GM23338 (cell line): ENCODE measurements at regions not wholly inside any gene's neighbourhood (a gene's known extent, or its start where the extent isn't known, plus 50 kb on each side); places are given as distances from the start of the nearest gene placed in this dataset.
A peak's percentile ranks its signal among the peaks of the same experiment; 100 is the strongest.

ENCODE experiments used
- ATAC-seq: fragments of 200-7000 bp; cut with Tn5 transposase; 3 replicates; pipeline ENCODE4 v1.9.1; 2020
- DNase-seq: peaks from one replicate; pipeline ENCODE4 v3.0.0-alpha.2; 2015; ENCODE audit warnings: low spot score
- H2AFZ ChIP-seq: fragments of 200-600 bp; sonication (generic); 2 replicates; pipeline ENCODE4 v1.8.0; 2016; ENCODE audit warnings: antibody characterized with exemption, mild to moderate bottlenecking, moderate library complexity
- H3F3A ChIP-seq: fragments of 200-600 bp; sonication (generic); replicated peaks from 2 replicates; pipeline ENCODE4 v1.8.0; 2017; ENCODE audit warnings: antibody characterized with exemption, mixed run types, low read depth
- H3K27ac ChIP-seq: fragments of 200-600 bp; sonication (generic); 2 replicates; pipeline ENCODE4 v1.6.1; 2016; ENCODE audit warnings: low read depth
- H3K27me3 ChIP-seq: fragments of 200-600 bp; sonication (generic); 2 replicates; pipeline ENCODE4 v1.8.0; 2016; ENCODE audit warnings: mild to moderate bottlenecking, mixed run types, moderate library complexity; ENCODE audit not compliant: insufficient read depth
- H3K36me3 ChIP-seq: fragments of 200-600 bp; sonication (generic); 2 replicates; pipeline ENCODE4 v1.8.0; 2016; ENCODE audit warnings: mild to moderate bottlenecking; ENCODE audit not compliant: insufficient read depth
- H3K4me1 ChIP-seq: fragments of 200-600 bp; sonication (generic); 2 replicates; pipeline ENCODE4 v1.8.0; 2016; ENCODE audit warnings: mild to moderate bottlenecking, moderate library complexity; ENCODE audit not compliant: insufficient read depth
- H3K4me2 ChIP-seq: fragments of 200-600 bp; sonication (generic); 2 replicates; pipeline ENCODE4 v1.7.1; 2017; ENCODE audit warnings: mixed run types
- H3K4me3 ChIP-seq: fragments of 200-600 bp; sonication (generic); 2 replicates; pipeline ENCODE4 v1.6.1; 2016; ENCODE audit warnings: mixed run types
- H3K79me2 ChIP-seq: fragments of 200-600 bp; sonication (generic); replicated peaks from 2 replicates; pipeline ENCODE4 v1.8.0; 2017; ENCODE audit warnings: mild to moderate bottlenecking; ENCODE audit not compliant: insufficient read depth
- H3K9me2 ChIP-seq: fragments of 200-600 bp; sonication (generic); 2 replicates; pipeline ENCODE4 v1.8.0; 2017; ENCODE audit not compliant: insufficient read depth
- H4K20me1 ChIP-seq: fragments of 200-600 bp; sonication (generic); replicated peaks from 2 replicates; pipeline ENCODE4 v1.8.0; 2017; ENCODE audit warnings: mild to moderate bottlenecking; ENCODE audit not compliant: insufficient read depth
- H3K27ac Mint-ChIP-seq: 2 replicates; pipeline ENCODE4 v1.8.0; 2020; ENCODE audit warnings: inconsistent platforms, mild to moderate bottlenecking, moderate library complexity, mixed read lengths
- H3K27me3 Mint-ChIP-seq: 3 replicates; pipeline ENCODE4 v1.8.0; 2022; ENCODE audit warnings: low read depth, mild to moderate bottlenecking, moderate library complexity, mixed read lengths, inconsistent platforms; ENCODE audit not compliant: insufficient read depth, poor library complexity
- H3K36me3 Mint-ChIP-seq: 3 replicates; pipeline ENCODE4 v1.8.0; 2021; ENCODE audit warnings: low read depth, mild to moderate bottlenecking, inconsistent platforms, moderate library complexity, mixed read lengths
- H3K4me1 Mint-ChIP-seq: 3 replicates; pipeline ENCODE4 v1.8.0; 2020; ENCODE audit warnings: mild to moderate bottlenecking, inconsistent platforms, mixed read lengths
- H3K4me3 Mint-ChIP-seq: 3 replicates; pipeline ENCODE4 v1.8.0; 2021; ENCODE audit warnings: moderate library complexity, mild to moderate bottlenecking, inconsistent platforms, mixed read lengths
- H3K9me3 Mint-ChIP-seq: 3 replicates; pipeline ENCODE4 v1.8.0; 2020; ENCODE audit warnings: moderate library complexity, mild to moderate bottlenecking, inconsistent platforms, mixed read lengths
- CREB1 ChIP-seq: fragments of 250-450 bp; sonication (Bioruptor Pico); IDR thresholded peaks from 2 replicates; pipeline ENCODE4 v1.5.0; 2020; ENCODE audit warnings: low read depth, mild to moderate bottlenecking, moderate library complexity
- CTCF ChIP-seq, 2 experiments: fragments of 200-600 bp in 1 of 2; sonication (generic) in 1 of 2; conservative IDR thresholded peaks; 2 replicates each; pipeline versions ENCODE4 v1.5.1 to v1.6.1; 2016 to 2017; ENCODE audit warnings: antibody characterized with exemption in 2 of 2, low read depth in 2 of 2, mild to moderate bottlenecking in 2 of 2, moderate library complexity in 1 of 2
- ETS1 ChIP-seq: IDR thresholded peaks from 2 replicates; pipeline ENCODE4 v1.6.1; 2016; ENCODE audit warnings: antibody characterized with exemption
- EZH2 ChIP-seq: fragments of 200-600 bp; sonication (generic); IDR thresholded peaks from one replicate; pipeline ENCODE4 v1.8.0; 2017; ENCODE audit warnings: antibody characterized with exemption, mild to moderate bottlenecking, low read depth; ENCODE audit not compliant: unreplicated experiment
- JUNB ChIP-seq: IDR thresholded peaks from one replicate; pipeline ENCODE4 v1.6.1; 2016; ENCODE audit warnings: antibody characterized with exemption; ENCODE audit not compliant: unreplicated experiment
- NANOG ChIP-seq: IDR thresholded peaks from 2 replicates; pipeline ENCODE4 v1.6.1; 2016; ENCODE audit warnings: antibody characterized with exemption, borderline replicate concordance
- POLR2AphosphoS5 ChIP-seq: IDR thresholded peaks from 2 replicates; pipeline ENCODE4 v1.6.1; 2016; ENCODE audit warnings: antibody characterized with exemption, low read depth
- REST ChIP-seq: IDR thresholded peaks from one replicate; pipeline ENCODE4 v1.6.1; 2018; ENCODE audit warnings: antibody characterized with exemption; ENCODE audit not compliant: unreplicated experiment
- STAT1 ChIP-seq: IDR thresholded peaks from one replicate; pipeline ENCODE4 v1.6.1; 2016; ENCODE audit warnings: antibody characterized with exemption; ENCODE audit not compliant: unreplicated experiment
- ZNF114 ChIP-seq: fragments of 250-450 bp; sonication (Bioruptor Pico); IDR thresholded peaks from 2 replicates; pipeline ENCODE4 v1.5.0; 2020; ENCODE audit warnings: mild to moderate bottlenecking, moderate library complexity
- ZNF331 ChIP-seq: fragments of 250-450 bp; sonication (Bioruptor Pico); IDR thresholded peaks from 2 replicates; pipeline ENCODE4 v1.5.0; 2020; ENCODE audit warnings: low read depth, mild to moderate bottlenecking, moderate library complexity
- ZNF462 ChIP-seq: fragments of 250-450 bp; sonication (Bioruptor Pico); IDR thresholded peaks from 2 replicates; pipeline ENCODE4 v1.5.0; 2020; ENCODE audit warnings: mild to moderate bottlenecking, moderate library complexity

GRCh38 chr9:19998823-19999455 lies 210.1 kb upstream of the SLC24A2 start:
- DNase-seq = no peak
- H3K27ac ChIP-seq = no peak overlapping the region
- H3K36me3 Mint-ChIP-seq = no peaks in the 10 kb centered on the region
- no peaks in the 10 kb centered on the region for H3K4me1 ChIP-seq
- no peaks in the 10 kb centered on the region for H3K9me2 ChIP-seq
- H4K20me1 ChIP-seq = no peaks in the 10 kb centered on the region
- no peaks in the 10 kb centered on the region for H3K79me2 ChIP-seq
- H3K36me3 ChIP-seq = no peaks in the 10 kb centered on the region
- no peak for ATAC-seq
- H3K4me3 ChIP-seq = no peak overlapping the region
- 0 out of 2 replicates have a peak overlapping the region, but pooled peaks have one; percentile 85 for H2AFZ ChIP-seq
- H3K4me1 Mint-ChIP-seq = peaks cover 5% of the 10 kb centered on the region; the same call in 2 of the 3 replicates
- no peaks in the 10 kb centered on the region for H3K27me3 Mint-ChIP-seq
- no peak for TF ChIP-seq ZNF462 (CRISPR knock-in tag)
- TF ChIP-seq CREB1 (CRISPR knock-in tag) = no peak
- no peak for TF ChIP-seq ZNF331 (CRISPR knock-in tag)
- no peak for TF ChIP-seq REST
- no peak for TF ChIP-seq POLR2AphosphoS5
- no peak for TF ChIP-seq ETS1
- no peak for TF ChIP-seq JUNB
- TF ChIP-seq NANOG = no peak
- no peak for TF ChIP-seq CTCF (conservative IDR thresholded peaks at IDR 0.05; ENCODE audit: low read depth in 2 of 2)
- no peak for TF ChIP-seq ZNF114 (CRISPR knock-in tag)
- TF ChIP-seq EZH2 = no peak
- no peak for TF ChIP-seq STAT1
- H3K4me3 Mint-ChIP-seq = no peak overlapping the region
- no peaks in the 10 kb centered on the region for H3F3A ChIP-seq
- H3K4me2 ChIP-seq = no peak overlapping the region
- H3K9me3 Mint-ChIP-seq = no peaks in the 10 kb centered on the region
- no peaks in the 10 kb centered on the region for H3K27me3 ChIP-seq
- no peak overlapping the region for H3K27ac Mint-ChIP-seq
